AG04449 (cell line): ENCODE measurements at regions not wholly inside any gene's neighbourhood (a gene's known extent, or its start where the extent isn't known, plus 50 kb on each side); places are given as distances from the start of the nearest gene placed in this dataset.

ENCODE experiments used
- CTCF ChIA-PET: fragments of 350-600 bp; formaldehyde crosslinking; extraction: SDS; loops from one replicate; lab custom pipeline; 2021; ENCODE audit warnings: antibody characterized with exemption; lab: Yijun Ruan, JAX
- POLR2A ChIA-PET: fragments of 400-600, 350-600 bp; formaldehyde crosslinking; extraction: SDS; loops from one replicate; lab custom pipeline; 2020; ENCODE audit warnings: antibody characterized with exemption, inconsistent platforms; lab: Yijun Ruan, JAX
- DNase-seq: peaks from one replicate; pipeline ENCODE4 v3.0.0-alpha.2; 2010; ENCODE audit warnings: low read depth, low spot score
- H3K4me3 ChIP-seq: 2 replicates; pipeline ENCODE4 v1.5.1; 2011; ENCODE audit warnings: low read depth, mild to moderate bottlenecking, control low read depth, low read length
- CTCF ChIP-seq: IDR thresholded peaks from one replicate; pipeline ENCODE4 v1.5.1; 2011; ENCODE audit warnings: mild to moderate bottlenecking, moderate library complexity, low read length, control low read depth, inconsistent platforms; ENCODE audit not compliant: insufficient read depth; ENCODE audit errors: missing control alignments

DNA sequence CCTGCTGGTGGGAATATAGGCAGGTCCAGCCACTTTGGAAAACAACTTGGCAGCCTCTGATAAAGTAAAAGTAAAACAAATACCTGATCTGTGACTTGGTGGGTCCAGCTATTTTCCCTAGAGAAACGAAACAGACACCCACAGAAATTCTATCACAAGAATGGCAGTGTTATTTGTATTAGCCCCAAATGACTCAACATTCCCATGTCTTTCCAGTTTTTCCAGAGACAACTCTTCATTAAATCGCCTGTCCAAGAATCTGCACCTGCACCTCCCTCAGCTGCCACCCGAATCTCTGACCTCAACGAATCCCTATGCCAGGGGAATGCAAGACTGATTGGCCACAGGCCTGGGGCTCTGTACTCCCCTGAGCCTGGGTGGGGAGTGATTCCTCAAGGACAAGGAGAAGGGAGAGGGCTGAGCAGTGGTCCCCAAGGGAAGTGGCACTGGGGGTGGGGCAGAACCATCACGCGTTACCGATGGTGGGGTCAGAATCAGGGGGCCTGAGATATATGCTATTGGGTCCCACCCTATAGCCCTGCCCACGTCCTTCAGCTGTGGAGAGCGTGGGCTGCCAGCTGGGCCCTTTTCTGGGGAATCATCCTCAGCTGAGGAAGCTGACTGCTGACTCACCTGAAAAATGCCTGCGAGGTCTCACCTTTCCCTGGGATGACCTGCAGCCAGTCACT, 553.0 kb downstream of the PTPRU start:
- POLR2A ChIA-PET = no interaction called here
- CTCF ChIA-PET = interaction anchor here (0.8 to 4.4 kb wide), 2 partner anchors 321 to 917 kb away, joined by 3 to 34 read pairs; no protein-coding TSS in a partner anchor
- no peak overlapping the region for H3K4me3 ChIP-seq
- no peak for DNase-seq
- no peak for TF ChIP-seq CTCF

DNA sequence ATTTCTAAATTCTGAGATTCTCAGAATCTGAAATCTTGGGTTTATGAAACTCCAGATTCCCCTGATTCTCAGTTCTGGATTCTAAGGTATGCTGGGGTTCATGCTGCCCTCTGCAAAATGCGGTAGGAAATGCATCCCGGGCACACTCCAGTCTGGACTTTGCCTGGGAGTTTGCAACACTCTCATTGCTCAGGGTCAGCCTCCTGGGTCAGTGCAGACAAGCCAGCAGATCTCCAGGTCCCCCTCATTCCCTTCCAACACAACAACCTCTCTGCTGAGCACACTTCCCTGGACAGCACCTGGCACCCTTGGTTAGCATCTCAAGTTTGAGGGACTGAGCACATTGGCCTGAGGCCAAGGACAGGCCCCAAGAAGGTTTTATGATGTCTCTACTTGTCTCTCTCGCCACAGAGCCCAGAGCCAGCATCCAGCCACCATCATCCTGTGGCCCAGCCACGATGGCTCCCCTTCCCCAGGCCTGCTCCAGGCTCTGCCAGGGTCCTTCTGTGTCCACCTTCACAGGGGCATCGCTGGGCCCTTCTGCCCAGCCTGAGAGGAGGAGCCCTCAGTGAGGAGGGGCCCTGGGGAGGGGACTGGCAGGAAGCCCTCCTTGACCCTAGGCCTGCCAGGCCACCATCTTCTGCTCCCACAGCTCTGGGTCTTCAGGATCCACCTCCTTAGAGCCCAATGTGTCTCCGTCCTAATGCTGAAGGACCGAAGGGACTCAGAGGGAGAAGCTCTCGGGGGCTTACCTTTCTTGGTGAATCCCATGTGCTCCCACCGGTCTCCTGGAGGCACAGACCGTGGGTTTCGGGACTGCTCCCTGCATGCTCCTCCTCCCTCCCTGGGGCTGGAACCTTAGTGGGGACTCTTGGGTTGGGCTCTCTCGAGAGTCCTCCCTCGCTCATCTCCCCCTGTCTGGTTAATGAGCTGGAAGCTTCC, 550.7 kb downstream of the PTPRU start:
- ChIA-PET POLR2A (no interaction called here), CTCF (interaction anchor here (0.9 kb wide), 1 partner anchor 593 kb away, joined by 3 read pairs; no protein-coding TSS in a partner anchor)
- DNase-seq = no peak
- no peak overlapping the region for H3K4me3 ChIP-seq
- TF ChIP-seq CTCF = no peak

DNA sequence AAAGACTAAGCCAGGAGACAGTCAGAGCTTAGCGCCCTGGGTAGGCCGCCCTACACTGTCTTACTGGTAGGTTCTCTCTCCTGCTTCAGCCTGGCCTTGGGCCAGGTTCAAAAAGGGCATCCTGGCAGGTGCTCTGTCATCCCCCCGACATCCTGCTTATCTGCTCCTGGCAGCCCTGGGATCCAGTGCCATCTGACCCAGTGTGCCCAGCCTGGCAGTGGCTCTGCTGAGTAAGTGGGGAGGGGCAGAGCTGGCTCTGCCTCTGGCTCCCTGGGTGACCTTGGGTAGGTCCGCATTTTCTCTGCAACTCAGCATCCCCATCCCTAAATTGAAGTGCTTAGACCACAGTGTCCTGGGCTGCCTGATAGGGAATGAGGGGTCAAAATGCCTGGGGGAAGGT, 549.9 kb downstream of the PTPRU start:
- ChIA-PET POLR2A (no interaction called here), CTCF (no interaction called here)
- no peak overlapping the region for H3K4me3 ChIP-seq
- no peak for DNase-seq
- no peak for TF ChIP-seq CTCF

DNA sequence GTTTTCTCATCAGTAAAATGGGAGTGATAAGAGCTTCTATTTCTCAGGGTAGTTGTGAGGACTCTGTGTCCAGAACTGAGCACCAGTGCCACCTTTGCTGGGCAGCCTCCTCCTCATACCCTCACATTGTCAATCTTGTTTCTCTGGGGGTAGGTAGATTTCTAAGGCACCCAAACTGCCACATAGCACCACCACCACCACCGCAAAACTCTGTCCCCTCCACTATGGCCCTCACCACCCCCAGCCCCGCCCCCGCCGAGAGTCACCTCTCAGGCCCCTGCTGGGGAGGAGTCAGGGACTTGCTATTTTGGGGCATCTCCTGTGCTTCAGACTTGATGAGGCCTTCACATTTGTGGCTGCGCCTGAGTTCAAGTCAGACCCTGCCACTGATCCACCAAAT, 549.2 kb downstream of the PTPRU start:
- DNase-seq = no peak
- no peak for TF ChIP-seq CTCF
- ChIA-PET POLR2A (interaction anchor here (0.6 kb wide), 1 partner anchor 303 kb away, joined by 3 read pairs; no protein-coding TSS in a partner anchor), CTCF (no interaction called here)
- H3K4me3 ChIP-seq = no peak overlapping the region

- TF ChIP-seq CTCF = no peak
- CTCF ChIA-PET = no interaction called here
These were observed 548.8 kb downstream of the PTPRU start for GRCh38 chr1:29785137-29785527.

More at GRCh38 chr1:29785137-29785527, 548.8 kb downstream of the PTPRU start:
- POLR2A ChIA-PET = interaction anchor here (0.6 kb wide), 1 partner anchor 304 kb away, joined by 3 read pairs; no protein-coding TSS in a partner anchor
- H3K4me3 ChIP-seq = no peak overlapping the region
- DNase-seq = no peak
